ENCODE measurements at regions not wholly inside any gene's neighbourhood (a gene's known extent, or its start where the extent isn't known, plus 50 kb on each side); places are given as distances from the start of the nearest gene placed in this dataset.

GRCh38 chr20:6509374-6509773, 258.1 kb upstream of the BMP2 start:
- BruUV-seq (replicated peaks) = no TSS peak
- TF ChIP-seq TCF7L2 (IDR thresholded peaks at IDR 0.05; ENCODE audit: low read depth, low read length) = no peak
- TF ChIP-seq POLR2AphosphoS5 (IDR thresholded peaks at IDR 0.05; ENCODE audit: low read depth, low read length) = no peak
- TF ChIP-seq SIN3A (IDR thresholded peaks at IDR 0.05; ENCODE audit: borderline replicate concordance, insufficient read depth, low read depth, low read length) = no peak
- in situ Hi-C loops (cut with HindIII; ENCODE audit: low pct_unique_long_range_greater_than_20kb, low sequenced_read_pairs) (no loop called here), intact Hi-C loops (cut with micrococcal nuclease; ENCODE audit: unreplicated experiment) (no loop called here)
- ChIA-PET CTCF (no interaction called here), POLR2A (no interaction called here)
- no peak overlapping the region for H3K27ac ChIP-seq (ENCODE audit: low read length)
- H3K9me3 ChIP-seq (ENCODE audit: control insufficient read depth, insufficient read depth, low read depth, low read length) = peaks cover 4% of the 10 kb centered on the region; the same call in 1 of the 2 replicates
- no peaks in the 10 kb centered on the region for H3K36me3 ChIP-seq (ENCODE audit: control insufficient read depth, insufficient read depth, low read length)
- H3K4me1 ChIP-seq (ENCODE audit: control insufficient read depth, insufficient read depth, low read length) = no peaks in the 10 kb centered on the region
- ATAC-seq (no peak), DNase-seq (ENCODE audit: low read depth, low spot score) (no peak)
- no peaks in the 10 kb centered on the region for H3K27me3 ChIP-seq (ENCODE audit: control insufficient read depth, insufficient read depth, low read length)
- no peak overlapping the region for H3K4me3 ChIP-seq (ENCODE audit: low read depth in 2 of 2, low read length in 2 of 2)

- H3K4me1 ChIP-seq (ENCODE audit: control insufficient read depth, insufficient read depth, low read length) = no peaks in the 10 kb centered on the region
- in situ Hi-C loops (cut with HindIII; ENCODE audit: low pct_unique_long_range_greater_than_20kb, low sequenced_read_pairs) (no loop called here), intact Hi-C loops (cut with micrococcal nuclease; ENCODE audit: unreplicated experiment) (no loop called here)
- no peaks in the 10 kb centered on the region for H3K27me3 ChIP-seq (ENCODE audit: control insufficient read depth, insufficient read depth, low read length)
- DNase-seq (ENCODE audit: low read depth, low spot score) (no peak), ATAC-seq (no peak)
- no peaks in the 10 kb centered on the region for H3K36me3 ChIP-seq (ENCODE audit: control insufficient read depth, insufficient read depth, low read length)
- no peak overlapping the region for H3K27ac ChIP-seq (ENCODE audit: low read length)
- H3K9me3 ChIP-seq (ENCODE audit: control insufficient read depth, insufficient read depth, low read depth, low read length) = peaks cover 4% of the 10 kb centered on the region; the same call in 1 of the 2 replicates
- TF ChIP-seq SIN3A (IDR thresholded peaks at IDR 0.05; ENCODE audit: borderline replicate concordance, insufficient read depth, low read depth, low read length) (no peak), CTCF (IDR thresholded peaks at IDR 0.05) (no peak), TCF7L2 (IDR thresholded peaks at IDR 0.05; ENCODE audit: low read depth, low read length) (no peak), REST (IDR thresholded peaks at IDR 0.05; ENCODE audit: insufficient read depth in 1 of 2, low read depth in 2 of 2, low read length in 1 of 2) (no peak), POLR2AphosphoS5 (IDR thresholded peaks at IDR 0.05; ENCODE audit: low read depth, low read length) (no peak)
- ChIA-PET POLR2A (no interaction called here), CTCF (no interaction called here)
- H3K4me3 ChIP-seq (ENCODE audit: low read depth in 2 of 2, low read length in 2 of 2) = no peak overlapping the region
- BruUV-seq (replicated peaks) = no TSS peak
Observed at GRCh38 chr20:6506906-6507305, 260.6 kb upstream of the BMP2 start.

- no peak for TF ChIP-seq REST (IDR thresholded peaks at IDR 0.05; ENCODE audit: insufficient read depth in 1 of 2, low read depth in 2 of 2, low read length in 1 of 2)
- no peak for TF ChIP-seq TCF7L2 (IDR thresholded peaks at IDR 0.05; ENCODE audit: low read depth, low read length)
- TF ChIP-seq CTCF (IDR thresholded peaks at IDR 0.05) = no peak
- no peak for TF ChIP-seq SIN3A (IDR thresholded peaks at IDR 0.05; ENCODE audit: borderline replicate concordance, insufficient read depth, low read depth, low read length)
- no peak for TF ChIP-seq POLR2AphosphoS5 (IDR thresholded peaks at IDR 0.05; ENCODE audit: low read depth, low read length)
Observed at GRCh38 chr20:6504826-6505225, 262.7 kb upstream of the BMP2 start.

More at GRCh38 chr20:6504826-6505225, 262.7 kb upstream of the BMP2 start:
- no peak for DNase-seq (ENCODE audit: low read depth, low spot score)
- intact Hi-C loops (cut with micrococcal nuclease; ENCODE audit: unreplicated experiment) (no loop called here), in situ Hi-C loops (cut with HindIII; ENCODE audit: low pct_unique_long_range_greater_than_20kb, low sequenced_read_pairs) (no loop called here)
- H3K4me1 ChIP-seq (ENCODE audit: control insufficient read depth, insufficient read depth, low read length) = no peaks in the 10 kb centered on the region
- H3K9me3 ChIP-seq (ENCODE audit: control insufficient read depth, insufficient read depth, low read depth, low read length) = no peaks in the 10 kb centered on the region
- H3K36me3 ChIP-seq (ENCODE audit: control insufficient read depth, insufficient read depth, low read length) = no peaks in the 10 kb centered on the region
- H3K4me3 ChIP-seq (ENCODE audit: low read depth in 2 of 2, low read length in 2 of 2) = no peak overlapping the region
- no peak for ATAC-seq
- no peaks in the 10 kb centered on the region for H3K27me3 ChIP-seq (ENCODE audit: control insufficient read depth, insufficient read depth, low read length)
- CTCF ChIA-PET = no interaction called here
- POLR2A ChIA-PET = no interaction called here
- no peak overlapping the region for H3K27ac ChIP-seq (ENCODE audit: low read length)
- no TSS peak for BruUV-seq (replicated peaks)
